Esophagus mucosa (tissue), 1 donor: ENCODE measurements at regions not wholly inside any gene's neighbourhood (a gene's known extent, or its start where the extent isn't known, plus 50 kb on each side); places are given as distances from the start of the nearest gene placed in this dataset.

Source experiments
- ATAC-seq: fragments of 200-7000 bp; cut with Tn5 transposase; one replicate; pipeline ENCODE4 v1.9.1; 2020
- donor health status: DM: yes; HTN: yes; CAD: no.

- ATAC-seq: no peak
Observed at GRCh38 chr11:28520291-28520690, 412.1 kb downstream of the METTL15 start.

GRCh38 chr11:28518825-28519224, 410.6 kb downstream of the METTL15 start:
- ATAC-seq: no peak

- no peak for ATAC-seq
Observed at GRCh38 chr11:28517621-28518020, 409.4 kb downstream of the METTL15 start.

- no peak for ATAC-seq
Observed at GRCh38 chr11:28514391-28514790, 406.2 kb downstream of the METTL15 start.

GRCh38 chr11:28512143-28512756, 404.1 kb downstream of the METTL15 start:
- ATAC-seq: no peak

- ATAC-seq: no peak
Observed at GRCh38 chr11:28505232-28505631, 397.0 kb downstream of the METTL15 start.

GRCh38 chr11:28504555-28505110, 396.4 kb downstream of the METTL15 start:
- ATAC-seq: no peak

GRCh38 chr11:28495333-28495732, 387.1 kb downstream of the METTL15 start:
- ATAC-seq: no peak

- no peak for ATAC-seq
Observed at GRCh38 chr11:28491431-28491830, 383.2 kb downstream of the METTL15 start.

GRCh38 chr11:28490773-28491382, 382.7 kb downstream of the METTL15 start:
- ATAC-seq: no peak

- no peak for ATAC-seq
Observed at GRCh38 chr11:28488336-28488735, 380.1 kb downstream of the METTL15 start.

GRCh38 chr11:28483072-28483867, 375.1 kb downstream of the METTL15 start:
- no peak for ATAC-seq

GRCh38 chr11:28482666-28483065, 374.5 kb downstream of the METTL15 start:
- no peak for ATAC-seq

GRCh38 chr11:28481616-28482480, 373.7 kb downstream of the METTL15 start:
- no peak for ATAC-seq

GRCh38 chr11:28480406-28480805, 372.2 kb downstream of the METTL15 start:
- ATAC-seq: no peak

- ATAC-seq: no peak
Observed at GRCh38 chr11:28476864-28477263, 368.7 kb downstream of the METTL15 start.

GRCh38 chr11:28476049-28476448, 367.9 kb downstream of the METTL15 start:
- no peak for ATAC-seq

GRCh38 chr11:28472904-28473303, 364.7 kb downstream of the METTL15 start:
- ATAC-seq: no peak

GRCh38 chr11:28471537-28471936, 363.3 kb downstream of the METTL15 start:
- no peak for ATAC-seq

GRCh38 chr11:28470180-28470579, 362.0 kb downstream of the METTL15 start:
- ATAC-seq: no peak

GRCh38 chr11:28466506-28466905, 358.3 kb downstream of the METTL15 start:
- no peak for ATAC-seq

GRCh38 chr11:28464252-28464867, 356.2 kb downstream of the METTL15 start:
- no peak for ATAC-seq
